ENCODE measurements at regions not wholly inside any gene's neighbourhood (a gene's known extent, or its start where the extent isn't known, plus 50 kb on each side); places are given as distances from the start of the nearest gene placed in this dataset.

GRCh38 chr6:22350109-22350508 lies 53.3 kb upstream of the PRL start:
- no peak for TF ChIP-seq GATA2 (IDR thresholded peaks at IDR 0.05; ENCODE audit: low read depth, low read length)
- no peak for TF ChIP-seq GATA3 (IDR thresholded peaks at IDR 0.05; ENCODE audit: low read depth, low read length)

All from SH-SY5Y (cell line).